Adrenal gland (tissue), 9 donors: ENCODE measurements at regions not wholly inside any gene's neighbourhood (a gene's known extent, or its start where the extent isn't known, plus 50 kb on each side); places are given as distances from the start of the nearest gene placed in this dataset.

ENCODE experiments used
- DNase-seq, 7 donors: peaks; one replicate each; pipeline ENCODE4 v3.0.0-alpha.2; 2019 to 2020
- H3K27ac ChIP-seq, 5 donors: fragments of 200-600 bp; sonication (generic) in 4 of 5; 1 replicate in 3 of 5; 2 replicates in 2 of 5; pipeline versions ENCODE4 v1.5.1 to v1.8.0; 2016 to 2020; ENCODE audit warnings: mild to moderate bottlenecking in 1 of 5
- H3K27me3 ChIP-seq: fragments of 200-600 bp; 2 replicates; pipeline ENCODE4 v1.8.0; 2021
- H3K36me3 ChIP-seq, 2 donors: fragments of 200-600 bp; replicated peaks in 1 of 2; 1 replicate in 1 of 2; 2 replicates in 1 of 2; pipeline versions ENCODE4 v1.5.1 to v1.8.0; 2018 to 2022
- H3K4me1 ChIP-seq, 2 donors: fragments of 200-600 bp; replicated peaks in 1 of 2; 1 replicate in 1 of 2; 2 replicates in 1 of 2; pipeline versions ENCODE4 v1.5.1 to v1.8.0; 2018 to 2021
- H3K4me3 ChIP-seq, 4 donors: fragments of 200-600 bp; sonication (generic) in 3 of 4; one replicate each; pipeline ENCODE4 v1.5.1; 2016 to 2018
- H3K9me3 ChIP-seq, 3 donors: fragments of 200-600 bp; sonication (generic) in 1 of 3; replicated peaks in 1 of 3; 1 replicate in 2 of 3; 2 replicates in 1 of 3; pipeline versions ENCODE4 v1.5.1 to v1.8.0; 2016 to 2021
- POLR2A ChIP-seq, 2 donors: fragments of 450-650 bp; IDR thresholded peaks; one replicate each; pipeline ENCODE4 v1.6.1; 2017; ENCODE audit warnings: antibody characterized with exemption in 2 of 2, mild to moderate bottlenecking in 2 of 2, moderate library complexity in 1 of 2
- WGBS, 4 donors: extraction: QIAGEN DNeasy Blood & Tissue Kit in 2 of 4; methylation state at CpG; one replicate each; pipeline versions ENCODE4 v1.1.5 to v1.1.7; 2013 to 2017; 5-methylcytosine and 5-hydroxymethylcytosine counted together
- intact Hi-C, 2 donors: fragments of 100-400 bp; cut with DNase I; formaldehyde crosslinking; loops; one replicate each; pipeline versions ENCODE4 v1.14.1 to v1.15.0; 2022 to 2023
- TF ChIP-seq, protein P1 (sequence below), 6 experiments: fragments of 450-650 bp in 4 of 6; fragments of 200-600 bp in 2 of 6; sonication (generic) in 1 of 6; IDR thresholded peaks; 1 replicate in 5 of 6; 2 replicates in 1 of 6; pipeline versions ENCODE4 v1.5.1 to v1.8.0; 2016 to 2021; ENCODE audit warnings: antibody characterized with exemption in 6 of 6, mild to moderate bottlenecking in 2 of 6, moderate library complexity in 1 of 6
- donor health status: healthy with polysubstance abuse.
- donor health status: Bipolar disorder and iron deficiency.
- donor health status: DM: yes; HTN: yes; CAD: no.
- donor health status: DM: no; HTN: no; CAD: no.
- donor health status: DM: no; HTN: no; CAD: no.

DNA sequence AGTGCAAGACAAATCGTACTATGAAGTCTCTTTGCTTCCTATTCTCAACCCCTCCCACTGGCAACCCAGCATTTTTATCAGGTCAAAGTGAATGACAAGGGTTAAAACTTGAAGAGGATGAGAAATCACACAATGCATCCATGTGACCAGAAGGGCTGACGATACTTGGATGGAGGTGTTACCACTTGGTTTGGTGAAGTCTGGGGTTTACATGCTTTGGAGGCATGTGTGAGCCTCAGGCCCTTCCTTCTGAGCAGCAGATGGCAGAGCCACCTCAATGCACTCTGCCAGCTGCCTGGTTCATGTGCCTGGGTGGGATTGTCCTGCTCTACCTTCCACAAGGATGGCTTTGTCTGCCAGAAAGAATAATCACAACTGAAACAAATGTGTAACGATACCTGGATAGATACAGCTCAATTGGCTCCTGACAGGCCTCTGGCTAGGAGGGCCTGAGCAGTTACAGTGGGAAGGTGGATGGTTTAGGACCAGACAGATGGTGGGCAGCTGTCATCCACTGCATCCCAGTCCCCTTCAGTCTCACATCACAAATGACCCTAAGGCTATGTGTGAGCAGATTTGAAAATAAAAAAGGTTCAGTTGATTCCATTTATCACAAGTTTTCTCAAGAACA is 51.5 kb upstream of the CNIH3 start:
- Histone ChIP-seq H3K36me3 (no peaks in the 10 kb centered on the region), H3K4me1 (no peaks in the 10 kb centered on the region), H3K4me3 (no peak overlapping the region), H3K27me3 (no peaks in the 10 kb centered on the region), H3K27ac (no peak overlapping the region), H3K9me3 (no peaks in the 10 kb centered on the region)
- TF ChIP-seq, protein P1, sequence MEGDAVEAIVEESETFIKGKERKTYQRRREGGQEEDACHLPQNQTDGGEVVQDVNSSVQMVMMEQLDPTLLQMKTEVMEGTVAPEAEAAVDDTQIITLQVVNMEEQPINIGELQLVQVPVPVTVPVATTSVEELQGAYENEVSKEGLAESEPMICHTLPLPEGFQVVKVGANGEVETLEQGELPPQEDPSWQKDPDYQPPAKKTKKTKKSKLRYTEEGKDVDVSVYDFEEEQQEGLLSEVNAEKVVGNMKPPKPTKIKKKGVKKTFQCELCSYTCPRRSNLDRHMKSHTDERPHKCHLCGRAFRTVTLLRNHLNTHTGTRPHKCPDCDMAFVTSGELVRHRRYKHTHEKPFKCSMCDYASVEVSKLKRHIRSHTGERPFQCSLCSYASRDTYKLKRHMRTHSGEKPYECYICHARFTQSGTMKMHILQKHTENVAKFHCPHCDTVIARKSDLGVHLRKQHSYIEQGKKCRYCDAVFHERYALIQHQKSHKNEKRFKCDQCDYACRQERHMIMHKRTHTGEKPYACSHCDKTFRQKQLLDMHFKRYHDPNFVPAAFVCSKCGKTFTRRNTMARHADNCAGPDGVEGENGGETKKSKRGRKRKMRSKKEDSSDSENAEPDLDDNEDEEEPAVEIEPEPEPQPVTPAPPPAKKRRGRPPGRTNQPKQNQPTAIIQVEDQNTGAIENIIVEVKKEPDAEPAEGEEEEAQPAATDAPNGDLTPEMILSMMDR (IDR thresholded peaks at IDR 0.05): no peak
- no peak for TF ChIP-seq POLR2A (IDR thresholded peaks at IDR 0.05)
- no peak for DNase-seq
- intact Hi-C loops: no loop called here
- WGBS, 4 donors: 79 to 94% (median 88%) methylated on average over 3 of the region's 3 CpGs

DNA sequence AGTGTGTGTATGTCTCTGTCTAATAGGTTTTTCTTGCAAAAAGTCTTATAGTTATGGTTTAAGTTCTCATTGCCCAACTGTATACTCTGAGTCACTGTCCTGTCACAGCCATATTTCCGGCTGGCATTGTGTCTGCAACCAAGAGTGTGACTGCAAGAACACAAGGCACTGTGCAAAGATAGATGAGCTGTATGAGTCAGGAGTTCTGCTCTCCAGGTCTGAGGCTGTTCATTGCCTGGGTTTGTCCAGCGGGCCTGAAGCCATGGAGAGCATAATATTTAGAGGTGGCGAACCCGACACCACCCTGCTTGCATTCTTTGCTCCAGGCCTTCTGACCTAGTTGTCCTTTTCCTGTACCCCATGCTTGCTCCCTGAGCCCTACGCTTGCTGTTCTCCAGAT is 50.9 kb upstream of the CNIH3 start:
- TF ChIP-seq, protein P1 (IDR thresholded peaks at IDR 0.05): no peak
- TF ChIP-seq POLR2A (IDR thresholded peaks at IDR 0.05): no peak
- Histone ChIP-seq H3K36me3 (no peaks in the 10 kb centered on the region), H3K27ac (no peak overlapping the region), H3K4me3 (no peak overlapping the region), H3K4me1 (no peaks in the 10 kb centered on the region), H3K9me3 (no peaks in the 10 kb centered on the region), H3K27me3 (no peaks in the 10 kb centered on the region)
- peak; percentile 24 to 72 (median 64) for DNase-seq
- 65 to 78% (median 74%) methylated on average over 5 of the region's 5 CpGs for WGBS, 4 donors
- intact Hi-C loops: no loop called here

DNA sequence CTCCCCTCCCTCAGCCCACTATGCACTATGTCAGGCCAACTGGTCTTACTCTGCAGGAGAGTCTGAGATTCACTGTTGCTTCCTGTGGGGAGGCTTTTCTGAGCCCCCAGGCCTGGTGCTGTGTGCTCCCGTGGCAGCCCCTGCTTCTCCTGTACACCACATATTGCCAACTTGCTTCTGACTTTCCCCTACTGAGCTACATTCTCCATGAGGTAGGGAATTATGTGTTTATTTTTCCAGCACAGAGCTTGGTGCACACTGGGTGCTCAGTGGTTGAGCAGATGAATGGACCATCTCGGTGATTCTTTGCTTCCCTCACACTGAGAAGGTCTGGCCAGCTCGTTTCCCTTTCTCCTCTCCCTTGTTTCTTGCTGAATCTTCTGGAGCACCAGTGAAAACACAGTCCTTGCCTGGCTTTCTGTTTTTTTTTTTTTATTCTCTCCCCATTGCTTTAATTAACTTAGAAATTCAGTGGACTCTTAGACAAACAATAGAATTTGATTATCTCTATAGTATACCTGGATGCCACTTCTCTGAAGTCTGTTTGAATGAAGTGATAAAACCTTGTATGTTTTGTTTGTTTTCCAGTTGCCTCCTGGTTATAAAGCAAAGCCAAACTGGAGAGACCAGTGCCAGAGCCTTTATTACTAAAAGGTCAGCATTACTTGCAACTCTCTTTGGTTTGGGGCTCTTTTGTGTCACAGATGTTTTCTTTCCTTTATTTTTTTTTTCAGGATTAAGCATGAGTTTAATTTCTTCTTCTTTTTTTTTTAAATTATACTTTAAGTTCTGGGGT is 50.3 kb upstream of the CNIH3 start:
- Histone ChIP-seq H3K4me1 (no peaks in the 10 kb centered on the region), H3K27me3 (no peaks in the 10 kb centered on the region), H3K36me3 (no peaks in the 10 kb centered on the region), H3K9me3 (no peaks in the 10 kb centered on the region), H3K27ac (no peak overlapping the region), H3K4me3 (no peak overlapping the region)
- TF ChIP-seq, protein P1 (IDR thresholded peaks at IDR 0.05): no peak
- no peak for TF ChIP-seq POLR2A (IDR thresholded peaks at IDR 0.05)
- intact Hi-C loops: no loop called here
- WGBS, 4 donors: 70 to 81% (median 76%) methylated on average over 3 of the region's 3 CpGs
- no peak for DNase-seq
